HG03442 (cell line): ENCODE measurements at regions not wholly inside any gene's neighbourhood (a gene's known extent, or its start where the extent isn't known, plus 50 kb on each side); places are given as distances from the start of the nearest gene placed in this dataset.
"Not testable (repeated sequence)": the region's sequence is repeated elsewhere in the genome, so short reads cannot be mapped to it uniquely, and the experiment has no call there.

Experiments
- ATAC-seq: cut with Tn5 transposase; IDR thresholded peaks from one replicate; pipeline ENCODE4 v1.9.1; 2021; ENCODE audit warnings: mild to moderate bottlenecking, moderate library complexity; ENCODE audit not compliant: unreplicated experiment

GRCh38 chr1:243996223-243996622 is 54.9 kb upstream of the ZBTB18 start:
- no peak for ATAC-seq

DNA sequence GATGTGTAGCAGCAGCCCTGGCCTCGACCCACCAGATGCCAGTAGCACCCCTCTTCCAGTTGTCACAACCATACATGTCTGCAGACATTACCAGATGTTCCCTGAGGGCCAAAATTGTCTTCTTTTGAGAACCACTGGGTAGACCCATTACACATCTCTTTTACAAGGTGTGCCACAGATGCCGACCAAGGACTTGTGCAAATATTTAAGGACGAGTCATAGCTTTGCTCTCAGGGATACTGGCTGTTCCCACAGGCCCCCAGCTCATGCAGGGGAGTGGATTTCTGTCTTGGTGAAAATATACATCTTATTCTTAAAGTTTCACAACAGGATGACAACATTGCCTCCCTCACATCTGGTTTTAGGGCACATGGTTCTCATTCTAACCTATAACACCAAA is 59.4 kb upstream of the ZBTB18 start:
- no peak for ATAC-seq

DNA sequence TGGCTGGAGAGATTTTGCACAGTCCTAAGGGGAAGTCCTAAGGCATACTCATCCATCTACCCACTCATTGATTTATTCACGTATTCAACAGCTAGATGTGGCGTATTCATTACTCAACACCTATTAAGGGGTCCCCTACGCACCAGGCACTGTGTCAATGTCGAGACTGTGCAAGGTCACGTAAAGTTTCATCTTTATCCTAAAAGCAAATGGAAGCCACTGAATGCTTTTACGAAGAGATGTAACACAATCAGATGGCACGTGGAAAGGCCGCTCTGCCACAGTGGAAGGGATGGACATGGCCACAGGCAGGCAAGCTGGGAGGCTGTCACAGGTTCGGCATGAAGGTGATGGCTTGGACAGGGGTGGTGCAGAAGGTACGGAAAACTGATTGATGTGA is 66.3 kb upstream of the ZBTB18 start:
- no peak for ATAC-seq

DNA sequence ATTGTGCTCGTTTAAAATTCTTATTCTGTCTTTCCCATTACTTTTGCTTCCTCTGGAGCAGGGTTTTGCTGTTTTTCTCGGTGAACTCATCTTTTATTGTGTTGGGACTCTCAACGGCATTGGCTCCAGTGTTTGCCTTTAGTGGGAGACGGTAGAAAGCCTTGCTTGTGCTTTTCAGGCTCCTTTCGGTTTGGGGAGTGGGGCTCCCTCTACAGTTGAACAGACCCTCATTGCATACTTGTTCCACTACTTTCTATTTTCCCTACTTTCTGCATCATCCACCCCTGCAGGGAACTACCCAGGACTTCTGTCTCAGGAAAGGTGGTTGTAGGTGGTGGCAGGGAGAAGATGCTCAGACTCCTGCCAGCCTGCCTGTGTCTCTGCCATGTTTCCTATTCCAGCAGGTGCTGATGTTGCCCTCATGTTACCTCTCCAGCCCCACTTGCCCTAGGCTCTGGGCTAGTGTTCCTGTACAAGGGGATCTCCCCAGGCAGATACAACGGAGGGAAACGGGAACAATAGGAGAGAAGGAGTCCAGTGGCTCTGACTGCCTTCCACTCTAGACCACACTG is 68.5 kb upstream of the ZBTB18 start:
- no peak for ATAC-seq

GRCh38 chr1:243980471-243980870 is 70.6 kb upstream of the ZBTB18 start:
- ATAC-seq, result no peak

- no peak for ATAC-seq
Measured at GRCh38 chr1:243980071-243980470, 71.0 kb upstream of the ZBTB18 start.

DNA sequence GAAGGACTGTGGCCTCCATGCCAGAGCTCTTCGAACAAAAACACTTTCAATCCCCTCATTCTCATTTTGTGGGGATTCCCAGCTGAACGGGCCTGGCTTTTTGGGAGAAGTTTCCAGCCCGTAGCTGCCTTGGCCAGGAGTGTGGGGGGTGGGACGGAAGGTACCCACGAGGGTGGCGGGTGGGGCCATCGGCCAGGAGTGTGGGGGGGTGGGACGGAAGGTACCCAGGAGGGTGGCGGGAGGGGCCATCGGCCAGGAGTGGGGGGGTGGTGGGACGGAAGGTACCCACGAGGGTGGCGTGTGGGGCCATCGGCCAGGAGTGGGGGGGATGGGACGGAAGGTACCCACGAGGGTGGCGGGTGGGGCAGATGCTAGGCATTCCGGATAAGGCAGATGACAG is 71.7 kb upstream of the ZBTB18 start:
- no peak for ATAC-seq

- no peak for ATAC-seq
Measured at GRCh38 chr1:243977094-243977493, 74.0 kb upstream of the ZBTB18 start.

- ATAC-seq, result no peak
Measured at GRCh38 chr1:243974451-243975292, 76.4 kb upstream of the ZBTB18 start.

DNA sequence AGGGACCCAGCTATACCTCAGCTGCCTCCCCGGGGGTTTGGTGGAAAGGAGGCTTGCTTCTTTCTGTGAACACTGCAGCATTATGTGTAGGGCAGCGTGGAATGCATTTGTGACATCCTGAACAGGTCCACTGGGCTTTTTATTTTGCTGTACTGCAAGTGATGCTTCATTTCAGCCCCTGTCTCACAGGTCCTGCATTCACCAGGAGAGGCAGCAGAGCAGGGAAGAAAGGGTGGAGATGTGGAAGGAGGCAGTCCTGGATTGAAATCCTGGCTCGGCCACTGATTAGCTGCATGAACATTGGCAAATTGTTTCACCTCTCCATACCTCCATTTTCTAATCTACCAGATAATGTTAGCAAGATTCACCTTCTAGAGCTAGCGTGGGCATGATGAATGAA is 77.9 kb upstream of the ZBTB18 start:
- no peak for ATAC-seq

- no peak for ATAC-seq
Measured at GRCh38 chr1:243970077-243970476, 81.0 kb upstream of the ZBTB18 start.

DNA sequence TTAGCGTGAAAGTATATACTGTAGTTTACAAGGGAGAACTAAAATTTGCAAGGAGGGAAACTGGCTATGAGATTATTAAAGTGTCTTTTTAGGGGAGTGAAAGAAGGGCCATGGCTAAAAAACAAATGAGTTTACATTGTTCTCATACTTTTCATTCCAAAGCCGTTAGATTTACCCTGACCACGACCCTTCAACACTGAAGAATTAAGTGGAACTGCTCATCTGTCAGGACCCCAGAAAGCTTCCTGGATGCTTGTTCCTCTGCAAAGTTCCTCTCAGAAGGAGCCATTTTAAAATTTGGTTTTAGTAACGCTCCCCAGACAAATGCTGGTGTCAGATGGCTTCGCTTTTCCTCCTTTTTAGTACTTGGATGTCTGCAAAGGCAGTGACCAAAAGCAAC is 82.7 kb upstream of the ZBTB18 start:
- ATAC-seq, result no peak

DNA sequence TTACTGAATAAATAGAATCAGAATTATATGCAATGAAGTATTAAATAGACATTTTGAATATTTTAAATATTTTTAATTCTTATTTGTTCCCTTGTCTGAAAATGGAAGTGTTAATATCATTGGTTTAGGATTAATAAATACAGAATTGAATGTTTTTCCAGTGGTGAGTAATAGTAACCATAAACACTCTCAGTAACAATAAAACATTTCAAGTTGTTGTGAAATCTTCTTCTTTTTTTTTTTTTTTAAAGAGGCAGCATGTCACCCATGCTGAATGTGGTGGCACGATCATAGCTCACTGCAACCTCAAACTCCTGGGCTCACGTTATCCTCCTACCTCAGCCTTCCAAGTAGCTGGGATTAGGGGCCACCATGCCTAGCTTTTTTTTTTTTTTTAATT is 86.2 kb upstream of the ZBTB18 start:
- no peak for ATAC-seq

GRCh38 chr1:243963571-243963970 is 87.5 kb upstream of the ZBTB18 start:
- no peak for ATAC-seq

GRCh38 chr1:243962541-243962940 is 88.5 kb upstream of the ZBTB18 start:
- no peak for ATAC-seq

- ATAC-seq, result no peak
Measured at GRCh38 chr1:243959998-243960397, 91.1 kb upstream of the ZBTB18 start.

DNA sequence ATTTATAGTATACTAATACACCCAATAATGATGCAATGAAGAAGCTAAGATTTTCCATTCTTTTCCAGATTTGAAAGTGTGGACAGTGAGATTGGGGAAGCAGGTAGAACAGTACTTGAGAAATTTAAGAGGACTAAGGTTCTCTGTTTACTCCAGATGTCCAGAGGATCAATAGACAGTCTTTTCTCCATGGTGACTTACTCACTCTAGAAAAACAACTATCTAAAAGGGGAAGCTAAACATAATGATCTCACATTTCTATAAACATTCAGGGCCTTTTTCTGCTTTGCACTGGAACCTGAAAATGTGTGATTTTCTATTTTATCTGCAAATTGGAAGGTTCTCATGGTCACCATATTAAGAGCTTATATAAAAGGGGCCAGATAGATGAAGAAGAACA is 93.9 kb upstream of the ZBTB18 start:
- no peak for ATAC-seq

DNA sequence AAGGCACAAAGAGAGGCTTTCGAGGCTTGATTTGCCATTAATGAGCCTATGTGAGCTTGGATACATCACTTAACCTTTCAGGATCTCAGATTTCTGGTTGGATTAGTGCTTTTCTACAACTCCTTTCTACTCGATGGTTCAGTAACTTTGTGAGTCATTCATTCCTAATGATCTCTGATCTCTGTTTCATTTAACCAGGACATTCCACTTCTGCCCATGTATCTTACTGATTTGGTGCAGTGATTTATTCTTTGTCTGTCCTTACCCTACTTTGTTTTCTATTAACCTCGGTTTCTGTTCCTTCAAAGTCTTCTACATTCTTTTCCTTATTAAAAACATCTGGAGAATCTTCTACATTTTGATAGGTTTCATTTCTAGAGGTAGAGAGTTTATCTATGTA is 94.6 kb upstream of the ZBTB18 start:
- no peak for ATAC-seq

DNA sequence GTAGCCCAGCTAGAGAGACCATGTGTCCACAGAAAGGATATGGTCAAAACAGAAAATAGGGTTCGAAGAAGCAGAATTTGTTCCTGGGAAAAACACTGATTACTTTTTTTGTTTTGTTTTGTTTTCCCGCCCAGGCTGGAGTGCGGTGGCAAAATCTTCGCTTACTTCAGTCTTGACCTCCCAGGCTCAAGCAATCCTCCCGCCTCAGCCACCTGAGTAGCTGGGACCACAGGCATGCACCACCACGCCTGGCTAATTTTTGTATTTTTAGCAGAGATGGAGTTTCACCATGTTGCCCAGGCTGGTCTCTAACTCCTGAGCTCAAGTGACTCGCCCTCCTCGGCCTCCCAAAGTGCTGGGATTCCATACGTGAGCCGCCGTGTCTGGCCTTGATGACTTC is 99.9 kb upstream of the ZBTB18 start:
- ATAC-seq, result not testable (repeated sequence)

DNA sequence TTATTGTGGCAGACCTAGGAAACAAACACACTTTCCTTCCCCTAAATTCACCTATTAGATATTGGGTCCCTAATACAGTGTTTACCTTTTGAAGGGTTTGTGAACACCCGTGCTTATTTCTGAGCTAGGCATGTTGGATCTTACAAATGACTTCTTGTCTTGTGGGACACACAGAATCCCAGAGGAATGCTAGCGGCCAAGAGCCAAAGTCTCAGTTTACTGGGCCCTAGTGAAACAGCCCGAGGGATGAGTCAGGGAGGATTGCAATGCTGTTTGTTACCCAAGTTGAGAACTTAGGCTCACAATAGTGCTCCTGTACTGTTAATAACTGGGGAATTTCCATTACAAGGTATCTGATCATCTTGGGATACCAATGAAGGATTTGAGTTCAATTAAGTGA is 100.1 kb upstream of the AKT3 start:
- ATAC-seq, result no peak

DNA sequence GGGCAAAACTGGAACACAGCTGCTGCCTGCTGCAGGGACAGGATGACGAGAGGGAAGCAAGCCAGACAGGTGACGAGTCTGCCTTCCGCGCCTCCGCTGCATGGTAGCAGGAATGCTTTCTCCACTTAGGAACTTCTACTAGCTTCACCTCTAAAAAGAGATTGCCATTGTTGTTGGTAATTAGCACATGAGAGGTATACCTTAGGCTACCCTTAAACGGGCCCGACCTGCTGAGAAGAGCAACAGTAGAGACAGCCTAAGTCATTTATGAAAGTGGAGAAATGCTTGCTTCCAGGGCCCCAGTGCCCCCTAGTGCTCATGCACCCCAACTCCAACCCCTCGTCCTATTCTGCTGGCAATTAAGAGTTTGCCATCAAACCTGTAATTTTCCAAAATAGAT is 96.9 kb upstream of the AKT3 start:
- peak; percentile 53 for ATAC-seq

DNA sequence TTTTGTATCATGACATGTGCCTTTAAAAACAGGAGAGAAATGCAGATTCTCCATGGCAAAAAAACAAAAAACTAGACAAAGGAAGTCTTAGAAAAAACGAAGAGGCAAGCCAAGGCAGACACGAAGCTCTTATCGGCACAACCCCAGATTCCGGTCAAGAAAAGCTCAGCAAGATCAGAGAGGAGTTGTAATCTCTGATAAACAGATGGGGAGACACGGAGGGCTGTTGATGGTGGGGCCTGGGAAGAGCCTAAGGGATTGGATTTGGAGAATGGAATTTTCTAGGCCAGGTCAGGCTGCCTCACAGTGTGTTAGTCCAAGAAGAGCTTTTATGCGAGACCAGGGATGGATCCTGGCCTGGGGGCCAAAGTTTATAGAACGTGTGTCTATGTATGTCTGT is 96.2 kb upstream of the AKT3 start:
- no peak for ATAC-seq

DNA sequence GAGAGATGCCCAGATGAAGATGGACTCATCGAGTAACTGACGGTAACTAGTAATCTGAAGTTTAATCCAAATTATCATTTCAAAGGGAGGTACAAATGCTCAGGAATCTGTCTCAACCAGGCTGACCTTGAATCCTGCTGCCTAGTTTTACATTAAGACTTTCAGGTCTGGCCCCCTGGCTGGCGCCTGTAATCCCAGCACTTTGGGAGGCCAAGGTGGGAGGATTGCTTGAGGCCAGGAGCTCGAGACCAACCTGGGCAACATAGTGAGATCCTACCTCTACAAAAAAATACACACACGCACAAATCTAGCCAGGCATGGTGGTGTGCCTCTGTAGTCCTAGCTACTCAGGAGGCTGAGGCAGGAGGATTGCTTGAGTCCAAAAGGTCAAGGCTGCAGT is 95.7 kb upstream of the AKT3 start:
- no peak for ATAC-seq
